ENCODE measurements at regions not wholly inside any gene's neighbourhood (a gene's known extent, or its start where the extent isn't known, plus 50 kb on each side); places are given as distances from the start of the nearest gene placed in this dataset.

- Histone ChIP-seq H3K4me3 (ENCODE audit: low read length) (no peak overlapping the region), H3K27me3 (ENCODE audit: insufficient read depth, low read depth, low read length) (no peaks in the 10 kb centered on the region), H3K79me2 (replicated peaks; ENCODE audit: insufficient read depth, low read length) (no peaks in the 10 kb centered on the region), H3K9ac (ENCODE audit: low read length) (no peak overlapping the region), H4K20me1 (ENCODE audit: insufficient read depth) (no peaks in the 10 kb centered on the region), H3K27ac (ENCODE audit: low read length) (no peak overlapping the region), H3K36me3 (ENCODE audit: insufficient read depth, low read length) (peaks cover 69% of the 10 kb centered on the region), H3F3A (ENCODE audit: insufficient read depth, low read length, poor library complexity, severe bottlenecking) (no peaks in the 10 kb centered on the region), H3K4me2 (ENCODE audit: low read length) (no peak overlapping the region), H3K9me2 (ENCODE audit: insufficient read depth, low read length) (no peaks in the 10 kb centered on the region), H2AFZ (ENCODE audit: low read depth, low read length) (no peak overlapping the region), H3K9me3 (ENCODE audit: low read length) (no peaks in the 10 kb centered on the region)
- no peak for TF ChIP-seq EZH2 (IDR thresholded peaks at IDR 0.05; ENCODE audit: borderline replicate concordance, insufficient read depth, low read length, poor library complexity, severe bottlenecking)
Measured at GRCh38 chr19:5217171-5217570, 123.4 kb downstream of the PTPRS start.

DNA sequence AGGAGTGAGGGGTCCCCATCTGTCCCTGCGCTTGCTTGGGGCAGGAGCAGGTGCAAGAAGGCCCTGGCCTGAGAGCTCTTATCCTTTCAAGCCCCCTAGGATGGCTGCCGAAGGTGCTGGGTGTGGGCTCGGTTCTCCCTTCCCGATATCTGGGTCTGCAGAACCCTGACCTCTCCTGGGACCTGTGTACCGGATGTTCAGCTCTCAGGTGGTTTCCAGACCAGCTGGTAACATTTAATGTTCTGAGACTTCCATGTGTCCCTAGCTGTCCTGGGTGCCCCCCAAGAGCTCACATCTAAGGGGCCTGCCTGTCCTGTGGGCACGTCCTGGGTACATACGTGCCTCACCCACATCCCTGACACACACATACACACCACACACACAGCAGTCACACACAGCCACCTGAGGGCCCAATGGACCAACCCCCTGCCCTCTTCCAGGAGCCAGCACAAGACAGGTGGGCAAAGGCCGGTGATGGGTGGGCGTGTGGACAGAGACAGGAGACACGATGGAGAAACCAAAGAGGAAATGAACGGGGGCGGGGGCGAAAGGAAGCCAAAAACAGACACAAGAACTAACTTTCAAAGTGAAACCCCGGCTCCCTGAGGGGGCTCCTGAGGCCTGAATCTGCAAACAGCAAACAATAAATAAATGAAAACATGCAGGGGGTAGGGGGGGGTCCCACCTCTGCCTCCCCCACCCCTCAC, 124.3 kb downstream of the PTPRS start:
- TF ChIP-seq TAF1 (IDR thresholded peaks at IDR 0.05; ENCODE audit: low read depth), result no peak
- no peak for TF ChIP-seq MXI1 (conservative IDR thresholded peaks at IDR 0.05; ENCODE audit: poor library complexity, severe bottlenecking)
- TF ChIP-seq RAD21 (conservative IDR thresholded peaks at IDR 0.05), result no peak
- TF ChIP-seq REST (IDR thresholded peaks at IDR 0.05; ENCODE audit: borderline replicate concordance), result no peak
- TF ChIP-seq EP300 (conservative IDR thresholded peaks at IDR 0.05; ENCODE audit: poor library complexity, severe bottlenecking), result no peak
- TF ChIP-seq SMC3 (conservative IDR thresholded peaks at IDR 0.05; ENCODE audit: poor library complexity), result no peak
- no peak for TF ChIP-seq POLR2AphosphoS5 (IDR thresholded peaks at IDR 0.05)
- TF ChIP-seq CTCF (IDR thresholded peaks at IDR 0.05; ENCODE audit: poor library complexity, severe bottlenecking), result no peak
- TF ChIP-seq EZH2 (IDR thresholded peaks at IDR 0.05; ENCODE audit: borderline replicate concordance, insufficient read depth, low read length, poor library complexity, severe bottlenecking), result no peak
- H3K27ac ChIP-seq (ENCODE audit: low read length), result no peak overlapping the region
- peaks cover 73% of the 10 kb centered on the region for H3K36me3 ChIP-seq (ENCODE audit: insufficient read depth, low read length)
- no peaks in the 10 kb centered on the region for H3K9me2 ChIP-seq (ENCODE audit: insufficient read depth, low read length)
- no peaks in the 10 kb centered on the region for H3K27me3 ChIP-seq (ENCODE audit: insufficient read depth, low read depth, low read length)
- no peak overlapping the region for H3K4me2 ChIP-seq (ENCODE audit: low read length)
- H3K9ac ChIP-seq (ENCODE audit: low read length), result no peak overlapping the region
- H3K9me3 ChIP-seq (ENCODE audit: low read length), result no peaks in the 10 kb centered on the region
- H4K20me1 ChIP-seq (ENCODE audit: insufficient read depth), result no peaks in the 10 kb centered on the region
- no peaks in the 10 kb centered on the region for H3F3A ChIP-seq (ENCODE audit: insufficient read depth, low read length, poor library complexity, severe bottlenecking)
- H3K4me3 ChIP-seq (ENCODE audit: low read length), result no peak overlapping the region
- H3K79me2 ChIP-seq (replicated peaks; ENCODE audit: insufficient read depth, low read length), result no peaks in the 10 kb centered on the region
- H2AFZ ChIP-seq (ENCODE audit: low read depth, low read length), result no peak overlapping the region
